HG03432 (cell line): ENCODE measurements at regions not wholly inside any gene's neighbourhood (a gene's known extent, or its start where the extent isn't known, plus 50 kb on each side); places are given as distances from the start of the nearest gene placed in this dataset.
A peak's percentile ranks its signal among the peaks of the same experiment; 100 is the strongest.

ENCODE experiments used
- ATAC-seq: cut with Tn5 transposase; IDR thresholded peaks from one replicate; pipeline ENCODE4 v1.9.1; 2021; ENCODE audit warnings: mild to moderate bottlenecking, moderate library complexity; ENCODE audit not compliant: unreplicated experiment

- no peak for ATAC-seq
Observed at GRCh38 chr2:60174146-60174545, 379.3 kb downstream of the BCL11A start.

GRCh38 chr2:60172801-60173200 is 380.7 kb downstream of the BCL11A start:
- no peak for ATAC-seq

GRCh38 chr2:60170272-60170671 is 383.2 kb downstream of the BCL11A start:
- ATAC-seq = no peak

- no peak for ATAC-seq
Observed at GRCh38 chr2:60168247-60168646, 385.2 kb downstream of the BCL11A start.

GRCh38 chr2:60167089-60167488 is 386.4 kb downstream of the BCL11A start:
- ATAC-seq = no peak

- no peak for ATAC-seq
Observed at GRCh38 chr2:60163691-60164090, 389.8 kb downstream of the BCL11A start.

- no peak for ATAC-seq
Observed at GRCh38 chr2:60159519-60159918, 393.9 kb downstream of the BCL11A start.

GRCh38 chr2:60158262-60158661 is 395.2 kb downstream of the BCL11A start:
- ATAC-seq = peak; percentile 73

- no peak for ATAC-seq
Observed at GRCh38 chr2:60157283-60157682, 396.2 kb downstream of the BCL11A start.

- no peak for ATAC-seq
Observed at GRCh38 chr2:60154142-60154541, 399.3 kb downstream of the BCL11A start.

GRCh38 chr2:60152226-60152833 is 401.1 kb downstream of the BCL11A start:
- ATAC-seq = no peak

GRCh38 chr2:60149176-60149575 is 404.3 kb downstream of the BCL11A start:
- ATAC-seq = no peak

GRCh38 chr2:60148716-60149115 is 404.7 kb downstream of the BCL11A start:
- ATAC-seq = peak; percentile 70

- ATAC-seq = no peak
Observed at GRCh38 chr2:60140185-60140584, 413.3 kb downstream of the BCL11A start.

- no peak for ATAC-seq
Observed at GRCh38 chr2:60136913-60137312, 416.5 kb downstream of the BCL11A start.

GRCh38 chr2:60127191-60127590 is 426.3 kb downstream of the BCL11A start:
- no peak for ATAC-seq

- ATAC-seq = no peak
Observed at GRCh38 chr2:60125611-60126426, 427.6 kb downstream of the BCL11A start.

- no peak for ATAC-seq
Observed at GRCh38 chr2:60119778-60120177, 433.7 kb downstream of the BCL11A start.

GRCh38 chr2:60118917-60119316 is 434.5 kb downstream of the BCL11A start:
- no peak for ATAC-seq

GRCh38 chr2:60118061-60118460 is 435.4 kb downstream of the BCL11A start:
- ATAC-seq = no peak

GRCh38 chr2:60116161-60116875 is 437.1 kb downstream of the BCL11A start:
- ATAC-seq = no peak

GRCh38 chr2:60109744-60110143 is 443.7 kb downstream of the BCL11A start:
- ATAC-seq = no peak
